GM12864 (cell line): ENCODE measurements at regions not wholly inside any gene's neighbourhood (a gene's known extent, or its start where the extent isn't known, plus 50 kb on each side); places are given as distances from the start of the nearest gene placed in this dataset.

ENCODE experiments used
- DNase-seq: peaks from one replicate; pipeline ENCODE4 v3.0.0-alpha.2; 2011; ENCODE audit warnings: low read depth
- H3K4me3 ChIP-seq: 2 replicates; pipeline ENCODE4 v1.5.1; 2011; ENCODE audit warnings: mild to moderate bottlenecking, low read depth, low read length, control low read depth
- TF ChIP-seq, protein P1 (sequence below): IDR thresholded peaks from 2 replicates; pipeline ENCODE4 v1.5.1; 2011; ENCODE audit warnings: low read depth, mild to moderate bottlenecking, moderate library complexity, low read length, control low read depth, inconsistent platforms; ENCODE audit errors: missing control alignments

DNA sequence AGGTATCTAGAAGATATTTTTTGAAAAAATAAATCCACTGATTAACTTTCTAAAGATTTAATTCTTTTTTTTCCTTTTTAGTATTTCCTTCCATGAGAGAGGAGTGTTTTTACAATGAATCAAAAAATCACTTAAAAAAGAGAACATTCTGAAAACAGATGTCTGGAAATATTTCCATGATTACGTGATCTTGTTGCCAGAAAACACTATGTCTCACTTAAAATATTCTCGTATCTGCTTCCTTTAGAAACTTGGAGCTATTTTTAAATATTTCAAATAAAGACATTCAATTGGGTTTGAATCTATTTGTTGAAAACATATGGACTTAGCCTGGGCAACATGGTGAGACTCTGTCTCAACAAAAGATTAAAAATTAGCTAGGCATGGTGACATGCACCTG, 232.8 kb upstream of the RASGEF1B start:
- no peak for DNase-seq
- H3K4me3 ChIP-seq = no peak overlapping the region
- TF ChIP-seq, protein P1, sequence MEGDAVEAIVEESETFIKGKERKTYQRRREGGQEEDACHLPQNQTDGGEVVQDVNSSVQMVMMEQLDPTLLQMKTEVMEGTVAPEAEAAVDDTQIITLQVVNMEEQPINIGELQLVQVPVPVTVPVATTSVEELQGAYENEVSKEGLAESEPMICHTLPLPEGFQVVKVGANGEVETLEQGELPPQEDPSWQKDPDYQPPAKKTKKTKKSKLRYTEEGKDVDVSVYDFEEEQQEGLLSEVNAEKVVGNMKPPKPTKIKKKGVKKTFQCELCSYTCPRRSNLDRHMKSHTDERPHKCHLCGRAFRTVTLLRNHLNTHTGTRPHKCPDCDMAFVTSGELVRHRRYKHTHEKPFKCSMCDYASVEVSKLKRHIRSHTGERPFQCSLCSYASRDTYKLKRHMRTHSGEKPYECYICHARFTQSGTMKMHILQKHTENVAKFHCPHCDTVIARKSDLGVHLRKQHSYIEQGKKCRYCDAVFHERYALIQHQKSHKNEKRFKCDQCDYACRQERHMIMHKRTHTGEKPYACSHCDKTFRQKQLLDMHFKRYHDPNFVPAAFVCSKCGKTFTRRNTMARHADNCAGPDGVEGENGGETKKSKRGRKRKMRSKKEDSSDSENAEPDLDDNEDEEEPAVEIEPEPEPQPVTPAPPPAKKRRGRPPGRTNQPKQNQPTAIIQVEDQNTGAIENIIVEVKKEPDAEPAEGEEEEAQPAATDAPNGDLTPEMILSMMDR = no peak

DNA sequence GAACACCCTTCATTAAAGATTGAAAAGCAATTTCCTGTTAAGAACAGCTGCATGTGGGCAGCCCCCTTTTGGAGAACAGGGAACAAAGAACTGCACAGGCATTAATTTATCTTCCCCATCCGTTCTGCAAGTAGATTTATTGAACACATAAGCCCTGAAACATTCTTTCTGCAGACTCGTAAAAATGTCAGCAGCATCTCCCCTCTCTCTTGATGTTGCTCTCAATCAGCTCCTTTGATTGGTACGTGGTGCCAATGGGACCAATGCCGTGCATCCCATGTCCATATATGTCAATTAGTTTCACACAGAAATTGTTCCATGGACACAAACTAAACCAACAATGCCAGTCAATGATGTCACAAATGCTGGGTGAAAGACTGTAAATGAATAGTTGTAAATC, 228.5 kb upstream of the RASGEF1B start:
- TF ChIP-seq, protein P1 = no peak
- no peak for DNase-seq
- H3K4me3 ChIP-seq = no peak overlapping the region

DNA sequence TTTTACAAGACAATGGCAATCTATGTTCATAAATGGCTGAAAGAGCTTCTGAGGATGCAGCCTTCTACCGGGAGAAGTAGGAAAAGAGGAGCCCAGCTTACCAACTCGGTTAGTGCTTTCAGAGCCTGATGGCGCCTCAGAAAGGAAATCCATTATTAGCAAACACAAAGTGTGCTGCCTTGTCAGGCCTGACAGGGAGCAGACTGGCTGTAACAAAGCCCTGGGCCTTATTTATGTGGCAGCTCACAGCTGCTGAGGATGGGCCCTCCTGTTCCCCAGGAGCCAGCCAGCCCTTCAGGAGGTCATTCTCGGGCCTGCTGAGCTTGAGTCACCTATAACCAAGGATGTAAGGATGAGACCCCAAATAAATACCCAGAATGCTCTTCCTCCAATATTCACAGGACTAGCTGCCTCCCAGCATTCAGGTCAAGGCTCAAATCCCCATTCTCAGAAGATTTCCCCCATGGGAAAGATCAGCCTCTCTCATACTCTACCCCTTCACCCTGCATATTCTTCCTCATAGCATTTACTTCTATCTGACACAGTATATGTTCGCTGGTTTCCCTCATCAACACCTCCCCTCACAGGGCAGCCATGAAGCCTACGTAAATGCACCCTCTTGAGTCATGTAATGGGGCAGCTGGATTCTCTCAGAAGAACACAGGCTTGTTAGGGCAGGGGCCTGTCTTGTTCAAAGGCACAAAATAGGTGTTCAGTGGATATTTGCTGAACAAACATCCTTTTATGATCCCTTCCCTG, 227.0 kb upstream of the RASGEF1B start:
- no peak overlapping the region for H3K4me3 ChIP-seq
- TF ChIP-seq, protein P1 = no peak

DNA sequence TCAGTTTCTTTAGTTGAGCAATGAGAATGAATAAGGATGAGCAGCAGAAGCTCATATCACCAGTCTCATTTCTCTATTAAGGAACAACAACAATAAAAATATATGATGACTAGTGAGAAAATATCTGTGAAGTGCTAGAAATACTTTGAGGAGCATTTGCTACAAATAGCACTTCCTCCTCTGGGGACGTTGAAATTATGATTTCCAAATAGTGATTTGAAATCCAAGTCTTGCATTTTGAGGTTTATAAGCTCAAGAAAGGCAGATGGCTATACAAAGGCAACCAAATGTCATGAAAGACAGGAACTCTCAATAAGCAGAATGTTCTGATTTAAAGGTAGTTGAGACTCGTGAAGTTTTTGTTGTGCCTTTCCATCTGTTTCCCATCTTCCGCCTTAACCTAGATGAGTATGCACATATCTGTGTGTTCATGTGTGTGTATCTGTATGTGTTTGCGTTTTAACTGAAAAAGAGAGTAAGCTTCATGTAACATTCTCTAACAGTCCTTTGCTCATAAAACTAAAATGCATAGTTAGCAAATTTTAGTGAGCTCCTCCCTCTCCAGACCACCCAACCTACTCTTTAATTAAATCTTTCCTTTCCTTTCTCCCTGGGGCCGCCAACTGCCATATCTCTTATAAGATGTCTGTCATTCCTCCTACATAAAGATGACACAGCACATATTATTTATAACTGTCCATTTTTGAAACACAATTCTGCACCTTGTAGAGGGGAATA, 222.6 kb upstream of the RASGEF1B start:
- DNase-seq = no peak
- H3K4me3 ChIP-seq = no peak overlapping the region
- TF ChIP-seq, protein P1 = no peak

More for the DNA sequence above, 227.0 kb upstream of the RASGEF1B start:
- no peak for DNase-seq

DNA sequence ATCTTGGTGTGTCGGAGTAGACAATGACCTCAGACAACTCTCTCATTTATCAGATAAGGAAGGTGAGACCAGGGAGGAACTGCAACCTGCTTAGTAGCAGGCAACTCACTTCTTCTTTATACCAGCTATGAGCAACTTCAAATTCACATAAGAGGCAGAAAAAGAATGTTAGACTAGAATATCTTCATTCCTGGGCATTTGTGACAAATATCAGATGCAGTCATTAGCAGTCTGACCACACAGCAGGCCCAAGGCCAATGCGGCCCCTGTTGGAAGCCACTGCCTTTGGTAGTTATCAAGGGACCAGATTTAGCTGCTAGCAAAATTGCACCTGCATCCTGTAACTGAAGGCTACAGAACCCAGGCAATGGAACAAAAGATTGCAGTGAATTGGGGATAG, 219.2 kb upstream of the RASGEF1B start:
- no peak for DNase-seq
- no peak overlapping the region for H3K4me3 ChIP-seq
- TF ChIP-seq, protein P1 = no peak

DNA sequence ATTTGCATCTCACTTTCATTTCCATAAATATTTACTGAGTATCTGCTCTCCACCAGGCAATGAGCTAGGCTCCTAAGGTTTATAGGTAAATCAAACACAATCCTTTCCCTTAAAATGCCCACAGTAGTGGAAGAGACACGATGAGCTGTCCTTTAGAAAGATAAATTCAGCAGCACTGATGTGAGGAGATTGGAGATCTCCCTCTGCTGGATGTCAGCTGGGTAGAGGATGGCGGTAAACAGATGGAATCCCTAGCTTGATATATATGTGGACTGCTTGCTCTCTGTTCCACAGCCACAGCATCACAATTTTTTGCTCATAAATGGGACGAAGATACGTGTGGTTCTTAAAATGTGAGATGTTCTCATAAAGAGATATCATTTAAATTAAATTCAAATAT, 216.4 kb upstream of the RASGEF1B start:
- no peak for DNase-seq
- TF ChIP-seq, protein P1 = no peak
- no peak overlapping the region for H3K4me3 ChIP-seq
